GM18870 (cell line): ENCODE measurements at regions not wholly inside any gene's neighbourhood (a gene's known extent, or its start where the extent isn't known, plus 50 kb on each side); places are given as distances from the start of the nearest gene placed in this dataset.

Source experiments
- ATAC-seq: cut with Tn5 transposase; IDR thresholded peaks from one replicate; pipeline ENCODE4 v1.9.1; 2021; ENCODE audit warnings: moderate library complexity; ENCODE audit not compliant: unreplicated experiment

DNA sequence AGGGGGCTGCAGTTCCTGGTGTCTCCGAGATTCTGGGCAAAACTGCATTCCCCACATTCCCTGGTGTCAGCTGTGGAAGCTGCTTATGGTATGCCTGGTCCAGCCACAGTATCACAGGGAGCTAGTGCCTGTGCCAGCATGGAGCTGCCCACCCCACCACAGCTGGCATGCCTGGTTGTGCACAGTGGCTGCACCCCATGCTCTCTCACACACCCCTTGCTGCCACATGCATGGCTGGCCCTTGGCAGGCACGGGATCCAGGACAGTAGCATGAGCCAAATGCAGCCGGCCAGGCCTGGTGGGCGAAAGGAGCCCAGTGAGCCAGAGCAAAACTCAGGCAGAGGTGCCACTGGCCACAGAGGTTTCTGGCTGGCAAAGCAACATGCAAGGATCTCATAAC is 418.0 kb upstream of the SPOCK3 start:
- no peak for ATAC-seq

DNA sequence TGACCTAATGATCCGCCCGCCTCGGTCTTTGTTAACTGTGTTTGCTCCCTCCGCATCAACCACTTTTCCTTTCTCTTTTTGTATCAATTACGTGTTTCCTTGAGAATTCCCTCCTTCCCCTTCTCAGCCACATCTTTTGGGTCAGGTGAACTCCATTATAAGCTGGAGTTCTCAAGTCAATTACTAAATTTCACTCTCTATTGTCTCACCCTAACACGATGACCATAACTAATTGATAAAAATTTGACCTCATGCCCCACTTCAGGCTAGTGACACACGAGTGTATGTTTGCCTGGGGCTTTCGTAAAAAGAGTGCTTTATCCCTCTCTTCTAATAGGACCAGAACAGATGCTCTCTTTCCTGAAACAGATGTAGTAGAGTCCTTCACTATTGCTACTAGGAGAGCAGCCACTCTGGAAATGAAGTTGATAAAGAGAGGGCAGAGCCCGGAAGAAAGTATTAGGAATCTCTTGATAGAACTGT is 403.6 kb upstream of the ANXA10 start:
- ATAC-seq = no peak

GRCh38 chr4:167702391-167702790 is 389.9 kb upstream of the ANXA10 start:
- no peak for ATAC-seq

DNA sequence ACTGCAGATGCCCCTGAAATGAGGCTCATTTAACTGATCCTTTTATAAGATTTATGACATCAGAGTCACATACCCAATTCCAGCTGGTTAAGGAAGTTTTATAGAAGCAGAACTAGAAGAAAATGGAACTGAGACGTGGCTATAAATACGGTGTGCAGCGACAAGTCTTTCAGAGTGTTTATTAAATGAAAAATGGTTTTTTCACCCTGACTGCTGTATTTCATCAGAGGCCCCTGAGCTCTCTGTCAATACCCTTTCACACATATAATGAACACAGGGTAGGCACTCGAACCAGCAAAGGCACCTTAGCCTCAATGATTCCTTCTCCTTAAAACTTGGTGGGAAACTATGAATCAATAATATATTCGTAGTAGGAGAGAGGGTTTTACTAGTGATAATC is 380.8 kb upstream of the ANXA10 start:
- ATAC-seq = no peak

- no peak for ATAC-seq
These were observed 378.6 kb upstream of the ANXA10 start for GRCh38 chr4:167713756-167714155.

GRCh38 chr4:167715176-167715575 is 377.2 kb upstream of the ANXA10 start:
- ATAC-seq = no peak

DNA sequence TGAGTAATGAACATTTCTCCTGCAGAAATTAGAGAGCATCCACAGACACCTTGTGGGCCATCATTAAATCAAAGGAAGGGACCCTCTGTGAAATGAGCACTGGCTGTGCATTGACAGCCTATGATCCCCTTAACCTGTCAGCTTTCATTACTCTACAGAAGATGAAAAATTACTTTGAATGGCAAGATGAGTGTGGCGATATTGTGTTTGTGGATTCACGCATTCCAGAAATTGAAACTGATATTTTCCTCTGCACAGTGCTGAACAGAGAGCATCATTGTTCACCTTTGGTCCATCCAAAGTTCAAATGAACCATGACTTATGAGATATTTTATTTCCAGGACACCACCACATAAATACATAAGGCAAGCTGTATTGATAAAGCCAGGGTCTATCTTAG is 374.8 kb upstream of the ANXA10 start:
- no peak for ATAC-seq

DNA sequence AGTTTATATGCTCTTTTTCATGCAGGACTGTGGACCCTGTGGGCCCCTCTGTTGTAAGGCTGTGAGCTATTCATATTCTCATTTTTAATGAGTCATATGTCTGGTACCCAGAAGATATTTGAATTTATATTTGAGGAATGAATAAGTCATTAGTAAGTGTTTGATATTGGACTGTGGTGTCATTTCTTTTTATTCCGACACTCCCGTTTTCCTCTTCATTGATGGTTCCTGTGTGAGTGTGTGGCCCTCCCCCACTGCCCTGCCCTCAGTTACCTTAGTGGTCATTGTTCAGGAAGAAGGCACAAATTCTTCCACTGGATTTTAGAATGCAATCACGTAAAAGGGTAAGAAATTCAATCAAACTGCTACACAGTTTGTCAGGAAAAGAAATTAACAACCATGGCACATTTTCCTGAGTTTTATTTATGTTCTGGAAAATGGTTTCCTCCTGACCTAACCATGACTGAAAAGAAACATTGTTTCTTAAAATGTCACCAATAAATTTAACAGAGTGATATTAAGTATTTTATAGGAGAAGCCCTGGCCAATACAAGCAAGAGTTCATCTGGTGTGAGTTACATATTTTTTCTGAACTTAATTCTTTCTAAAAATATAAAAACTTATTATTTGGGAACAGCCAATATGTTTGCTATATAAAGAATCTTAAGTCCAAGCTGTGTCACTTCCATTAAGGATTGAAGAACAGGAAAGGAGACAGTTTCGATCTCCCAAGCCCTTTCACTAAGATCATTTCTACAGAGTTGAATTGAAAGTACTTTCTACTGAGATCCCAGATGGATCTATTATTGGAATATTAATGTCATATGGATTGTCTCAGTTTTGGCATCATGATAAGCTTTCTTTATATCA is 370.5 kb upstream of the ANXA10 start:
- no peak for ATAC-seq

DNA sequence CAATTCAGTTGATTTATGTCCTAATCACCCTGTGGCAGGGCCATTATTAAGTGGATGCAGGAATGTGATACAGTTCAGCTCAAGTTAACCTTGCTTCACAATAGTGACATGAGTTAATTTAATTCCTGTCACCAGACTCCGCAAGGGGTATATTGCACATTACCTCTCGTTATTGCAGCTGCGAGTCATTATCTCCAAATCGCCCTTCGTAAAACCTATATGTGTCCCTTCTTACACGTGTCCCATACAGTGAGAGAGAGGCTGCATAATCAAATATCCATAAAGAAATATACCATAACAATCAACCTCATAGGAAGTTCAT is 369.9 kb upstream of the ANXA10 start:
- no peak for ATAC-seq

GRCh38 chr4:167724941-167725340 is 367.4 kb upstream of the ANXA10 start:
- no peak for ATAC-seq

DNA sequence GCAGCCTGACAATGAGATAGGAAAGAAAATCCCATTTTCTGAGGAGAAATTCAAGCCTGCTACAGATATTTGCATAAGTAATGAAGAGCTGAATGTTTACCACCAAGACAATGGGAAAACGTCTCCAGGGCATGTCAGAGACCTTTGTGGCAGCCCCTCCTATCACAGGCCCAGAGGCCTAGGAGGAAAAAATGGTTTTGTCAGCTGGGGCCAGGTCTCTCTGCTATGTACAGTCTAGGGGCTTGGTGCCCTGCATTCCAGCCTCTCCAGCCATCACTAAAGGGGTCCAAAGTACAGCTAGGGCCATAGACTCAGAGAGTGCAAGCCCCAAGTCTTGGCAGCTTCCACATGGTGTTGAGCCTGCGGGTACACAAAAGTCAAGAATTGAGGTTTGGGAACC is 361.6 kb upstream of the ANXA10 start:
- ATAC-seq = no peak

DNA sequence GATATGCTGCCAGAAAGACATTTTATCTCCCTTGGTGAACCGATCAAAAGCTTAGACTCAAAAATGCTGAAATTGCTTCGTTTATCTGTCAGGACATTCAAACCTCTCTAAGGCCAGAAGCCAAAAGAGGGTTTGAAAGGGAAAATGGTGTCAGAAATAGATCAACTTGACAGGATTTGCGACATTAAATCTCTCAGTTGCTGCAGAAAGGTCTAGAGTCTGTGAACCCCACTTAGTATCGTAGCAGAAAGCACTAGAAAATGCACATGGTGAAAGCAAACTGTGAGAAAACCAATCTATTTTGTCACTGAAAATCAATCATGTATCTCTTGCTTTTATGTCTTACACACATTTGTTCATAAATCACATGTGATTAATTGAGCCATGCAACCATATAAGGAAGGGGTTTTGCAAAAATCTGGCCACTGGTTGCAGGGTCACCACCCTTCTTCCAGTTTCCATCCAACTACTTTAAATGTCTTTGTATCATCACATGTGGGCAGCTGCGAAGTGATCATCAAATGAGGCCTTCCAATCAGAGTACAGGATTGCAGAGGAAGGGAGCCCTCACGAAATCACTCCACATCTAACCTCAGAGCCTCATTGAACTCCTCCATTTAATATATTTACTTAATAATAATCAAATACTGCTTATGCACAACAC is 347.2 kb upstream of the ANXA10 start:
- no peak for ATAC-seq

DNA sequence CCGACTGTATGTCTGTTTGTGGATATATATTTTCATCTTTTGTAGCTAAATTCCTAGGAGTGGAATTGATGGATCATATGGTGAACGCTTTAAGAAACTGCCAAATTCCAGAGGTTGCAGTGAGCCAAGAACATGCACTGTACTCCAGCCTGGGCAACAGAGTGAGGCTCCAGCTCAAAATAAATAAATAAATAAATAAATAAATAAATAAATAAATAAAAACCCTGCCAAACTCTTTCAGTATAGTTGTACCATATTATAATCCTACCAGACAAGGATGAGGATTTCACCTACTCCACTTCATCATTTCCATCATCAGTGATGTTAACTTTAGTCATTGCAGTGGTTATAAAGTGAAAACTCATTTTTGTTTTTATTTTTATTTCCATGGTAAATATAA is 325.1 kb upstream of the ANXA10 start:
- no peak for ATAC-seq

DNA sequence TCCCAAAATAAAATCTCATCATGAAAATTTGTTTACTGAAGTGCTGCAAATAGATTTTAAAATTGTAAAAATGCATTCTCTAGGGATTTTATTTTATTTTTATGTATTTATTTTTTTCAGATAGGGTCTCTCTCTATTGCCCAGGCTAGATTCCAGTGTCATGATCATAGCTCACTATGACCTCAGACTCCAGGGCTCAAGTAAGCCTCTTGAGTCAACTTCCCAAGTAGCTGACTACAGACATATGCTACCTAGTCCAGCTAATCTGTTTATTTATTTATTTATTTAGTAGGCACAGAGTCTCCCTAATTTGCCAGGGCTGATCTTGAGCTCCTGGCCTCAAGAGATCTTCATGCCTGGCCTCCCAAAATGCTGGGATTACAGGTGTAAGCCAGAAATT is 317.7 kb upstream of the ANXA10 start:
- ATAC-seq = no peak

DNA sequence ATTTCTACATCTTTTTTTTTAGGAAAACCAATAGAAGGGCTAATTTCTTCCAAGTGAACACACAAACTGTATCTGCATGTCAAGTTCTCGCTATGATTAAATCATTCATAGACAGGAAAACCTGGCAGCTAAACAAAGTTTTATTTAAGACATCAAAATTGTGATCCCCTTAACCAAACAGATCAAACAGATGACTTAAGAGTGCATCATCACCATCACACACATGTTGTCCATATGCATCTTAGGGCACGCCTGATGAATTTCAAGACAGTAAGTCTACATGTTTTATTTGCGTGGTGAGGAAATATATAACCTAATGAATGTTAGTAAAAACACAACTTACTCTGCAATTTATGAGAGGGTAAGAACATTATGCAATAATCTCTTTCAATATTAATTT is 317.0 kb upstream of the ANXA10 start:
- ATAC-seq = no peak

- no peak for ATAC-seq
These were observed 313.1 kb upstream of the ANXA10 start for GRCh38 chr4:167779280-167779679.

GRCh38 chr4:167779864-167780263 is 312.5 kb upstream of the ANXA10 start:
- no peak for ATAC-seq

- ATAC-seq = no peak
These were observed 307.5 kb upstream of the ANXA10 start for GRCh38 chr4:167784826-167785225.

DNA sequence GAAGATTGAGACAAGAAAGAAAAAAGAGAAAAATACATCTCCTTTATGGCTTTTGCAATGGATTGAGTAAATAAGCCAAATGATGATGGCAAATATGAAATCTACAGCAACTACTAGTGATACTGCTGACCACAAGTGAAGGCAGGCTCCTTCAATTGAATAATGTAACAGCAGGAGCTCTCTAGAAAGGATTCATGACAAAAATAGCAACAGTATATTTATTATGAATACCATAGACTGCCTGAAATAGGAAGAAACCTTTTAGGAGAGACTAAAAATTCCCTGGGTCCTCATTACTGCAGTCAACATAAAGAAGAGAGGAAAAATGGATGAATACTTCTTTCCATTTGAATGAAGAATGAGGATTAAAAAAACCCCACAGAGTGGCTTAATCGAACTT is 306.8 kb upstream of the ANXA10 start:
- ATAC-seq = no peak

- ATAC-seq = no peak
These were observed 305.8 kb upstream of the ANXA10 start for GRCh38 chr4:167786504-167786903.

DNA sequence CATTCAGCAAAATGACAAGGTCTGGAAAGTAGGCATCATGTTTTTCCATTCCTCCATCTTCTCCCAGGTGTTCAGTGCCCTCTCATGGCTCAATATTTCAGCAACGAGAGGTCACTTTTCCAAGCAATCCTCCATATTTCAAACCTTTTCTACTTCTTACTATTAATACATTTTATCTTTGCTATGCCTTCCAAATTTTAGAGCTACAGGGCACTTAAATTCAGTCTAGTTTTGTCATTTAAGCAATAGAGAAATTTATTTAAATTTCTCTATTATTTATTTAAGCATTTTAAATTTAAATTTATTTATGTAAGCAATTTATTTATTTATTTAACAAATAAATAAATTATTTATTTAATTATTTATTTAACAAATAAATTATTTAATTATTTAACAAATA is 305.1 kb upstream of the ANXA10 start:
- no peak for ATAC-seq

GRCh38 chr4:167802463-167803212 is 289.7 kb upstream of the ANXA10 start:
- ATAC-seq = no peak
